SHP77 treated with DMSO at 0.1 percent for 48 hours (cell line): ENCODE measurements at regions not wholly inside any gene's neighbourhood (a gene's known extent, or its start where the extent isn't known, plus 50 kb on each side); places are given as distances from the start of the nearest gene placed in this dataset.
"Not testable (repeated sequence)": the region's sequence is repeated elsewhere in the genome, so short reads cannot be mapped to it uniquely, and the experiment has no call there.

Source experiments
- DNase-seq: peaks from one replicate; lab custom pipeline; 2025; lab: John Stamatoyannopoulos, UW

DNA sequence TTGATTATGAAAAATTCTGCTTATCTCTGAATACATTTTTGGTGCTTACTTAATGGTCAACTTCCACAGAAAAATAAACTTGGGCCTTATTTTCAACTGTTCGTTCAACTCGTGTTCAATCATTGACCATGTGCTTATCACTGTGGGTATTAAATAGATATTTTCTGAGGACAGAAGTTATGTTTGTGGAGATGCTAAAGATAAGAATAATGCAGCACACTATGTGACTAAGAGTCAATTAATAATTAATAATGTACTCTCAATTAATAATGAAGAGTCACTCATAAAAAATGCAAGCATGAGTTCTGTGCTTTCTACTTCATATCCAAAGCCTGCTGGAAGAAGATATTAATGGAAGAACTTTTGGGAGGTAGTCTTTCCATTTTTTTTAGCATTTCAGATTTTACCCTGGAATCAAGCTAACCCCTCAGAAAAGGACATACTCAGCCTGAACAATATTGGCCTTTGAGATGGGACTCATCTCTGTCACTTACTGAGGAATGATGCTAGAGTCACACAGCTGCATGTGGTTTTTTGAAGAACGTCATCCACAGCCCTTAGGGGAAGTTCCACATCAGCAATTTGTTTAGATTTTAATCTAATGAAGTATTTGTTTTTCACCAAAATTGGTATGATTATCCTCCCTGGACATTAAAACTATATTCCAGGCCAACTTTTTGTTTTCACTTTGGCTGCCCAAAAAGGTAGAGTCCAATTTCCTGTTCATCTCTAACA is 191.9 kb upstream of the CRIM1 start:
- DNase-seq, result no peak

DNA sequence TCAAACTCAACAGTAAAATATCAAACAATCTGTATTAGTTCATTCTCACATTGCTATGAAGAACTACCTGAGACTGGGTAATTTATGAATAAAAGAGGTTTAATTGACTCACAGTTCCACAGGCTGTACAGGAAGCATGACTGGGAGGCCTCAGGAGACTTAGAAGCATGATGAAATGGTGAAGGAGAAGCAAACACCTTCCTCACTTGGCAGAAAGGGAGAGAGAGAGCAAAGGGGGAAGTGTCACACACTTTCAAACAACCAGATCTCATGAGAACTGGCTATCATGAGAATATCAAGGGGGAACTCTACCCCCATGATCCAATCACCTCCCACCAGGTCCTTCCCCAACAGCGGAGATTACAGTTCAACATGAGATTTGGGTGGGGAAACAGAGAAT is 198.5 kb upstream of the CRIM1 start:
- not testable (repeated sequence) for DNase-seq

DNA sequence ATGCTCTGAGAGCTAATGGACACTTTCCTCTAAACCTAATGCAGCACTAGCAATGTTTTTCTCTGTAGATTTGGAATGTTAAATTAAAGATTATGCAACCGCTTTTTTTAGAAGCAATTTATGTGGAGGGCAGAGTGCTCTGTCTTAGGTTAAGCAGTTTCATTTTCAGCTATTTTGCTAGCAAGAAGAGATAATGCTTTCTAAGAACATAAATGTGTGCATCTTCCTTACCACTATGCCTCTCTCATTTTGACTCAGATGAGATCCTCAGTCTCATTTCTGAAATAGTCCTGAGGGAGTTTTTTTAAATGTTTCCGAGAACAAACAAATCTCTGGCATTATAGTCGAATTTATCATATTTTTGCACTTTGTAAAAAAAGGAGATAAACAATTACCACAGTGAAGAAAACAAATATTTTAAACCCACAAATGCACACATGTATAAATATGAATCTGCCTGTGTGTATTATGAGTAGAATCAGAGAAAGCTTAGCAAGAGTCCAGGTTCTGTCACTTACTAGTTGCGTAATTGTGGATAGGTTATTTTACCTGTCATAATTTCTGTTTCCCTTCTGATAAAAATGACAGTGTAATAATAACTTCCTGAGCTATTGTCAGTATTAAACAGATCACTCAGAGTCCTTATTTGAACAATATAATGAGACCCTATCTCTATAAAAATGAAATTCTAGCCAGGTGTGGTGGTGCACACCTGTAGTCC is 207.7 kb upstream of the CRIM1 start:
- DNase-seq, result no peak

DNA sequence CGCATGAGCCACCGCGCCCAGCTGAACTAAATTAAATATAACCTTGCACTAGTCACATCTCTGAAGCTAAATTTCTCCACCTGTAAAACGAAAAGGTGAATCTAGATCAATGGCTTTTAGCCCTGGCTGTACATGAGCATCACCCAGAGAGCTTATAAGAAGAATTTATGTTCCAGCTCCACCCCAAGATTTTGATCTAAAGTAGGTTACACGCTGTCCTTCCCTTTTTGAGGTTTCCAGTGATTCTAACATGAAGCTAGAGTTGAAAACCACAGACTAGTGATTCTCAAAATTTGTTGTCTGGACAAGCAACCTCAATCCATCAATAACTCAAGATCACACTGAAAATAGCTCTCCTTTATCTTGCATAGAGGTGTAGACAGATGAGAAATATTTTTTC is 208.8 kb upstream of the CRIM1 start:
- no peak for DNase-seq

DNA sequence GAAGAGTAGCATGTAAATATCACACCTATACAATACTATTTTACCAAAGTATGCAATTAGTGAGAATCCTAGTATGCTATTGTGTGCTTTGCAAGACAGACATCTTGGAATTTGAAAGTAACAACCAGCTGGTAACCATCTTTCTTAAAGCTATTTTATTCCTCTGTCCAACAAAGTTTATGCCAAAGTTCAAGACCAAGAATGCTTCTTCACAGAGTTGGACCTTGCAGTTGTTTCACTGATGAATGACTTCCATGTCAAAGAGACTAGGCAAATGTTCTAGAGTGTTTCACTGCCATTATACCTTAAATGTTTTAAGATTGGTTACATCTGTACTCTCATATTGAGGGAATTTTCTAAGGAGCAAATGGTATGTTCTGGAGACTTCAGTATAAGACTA is 215.2 kb upstream of the CRIM1 start:
- no peak for DNase-seq

DNA sequence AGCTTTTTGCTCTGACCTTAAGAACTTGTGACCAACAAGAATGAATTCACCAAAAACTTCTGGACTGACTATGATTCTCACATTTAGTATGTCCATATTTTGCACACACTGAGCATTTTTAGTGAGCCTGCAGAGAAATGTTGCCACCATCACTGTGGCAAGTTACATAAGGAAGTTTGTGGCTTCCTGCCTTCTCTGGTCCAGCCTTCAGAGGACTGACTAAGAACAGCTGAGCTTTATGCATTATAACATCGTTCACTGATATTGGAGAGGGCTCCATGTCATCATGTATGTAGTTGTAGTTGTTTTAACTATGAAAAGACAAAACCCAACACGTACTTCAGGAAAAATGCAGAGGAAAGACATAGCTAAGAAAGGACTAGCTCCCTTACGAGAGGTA is 218.0 kb upstream of the CRIM1 start:
- DNase-seq, result no peak

DNA sequence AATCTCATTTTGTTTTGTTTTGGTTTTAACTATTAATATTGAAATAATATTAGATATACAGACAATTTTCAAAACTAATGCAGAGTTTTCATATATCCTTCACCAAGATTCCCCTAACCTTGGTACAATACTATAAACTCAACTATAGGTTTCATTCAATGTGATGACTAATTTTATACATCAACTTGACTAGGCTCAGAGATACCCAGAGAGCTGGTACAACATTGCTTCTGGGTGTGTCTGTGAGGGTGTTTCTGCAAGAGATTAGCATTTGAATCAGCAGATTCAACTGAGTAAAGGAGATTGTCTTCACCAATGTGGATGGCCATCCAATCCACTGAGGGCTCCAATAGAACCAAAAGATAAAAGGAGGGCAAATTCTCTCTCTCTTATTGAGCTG is 221.3 kb upstream of the CRIM1 start:
- DNase-seq, result no peak

DNA sequence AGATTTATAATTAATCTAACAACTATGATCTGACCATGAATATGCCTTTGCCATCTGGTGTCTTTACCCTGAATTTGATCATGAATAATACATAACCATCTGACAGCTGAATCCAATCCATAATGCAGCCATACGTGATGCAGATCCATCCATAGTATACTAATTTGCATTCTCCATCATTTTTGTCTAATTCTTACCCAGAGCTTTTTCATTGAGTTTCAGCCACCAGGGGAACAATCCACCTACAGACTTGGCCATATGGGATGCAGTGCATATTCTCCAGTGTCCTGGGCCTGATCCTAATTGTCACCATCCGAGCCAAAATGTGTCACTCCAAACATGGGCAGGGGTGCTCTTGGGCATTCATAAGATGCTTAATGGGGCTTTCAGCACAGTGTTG is 227.2 kb upstream of the CRIM1 start:
- DNase-seq, result no peak

DNA sequence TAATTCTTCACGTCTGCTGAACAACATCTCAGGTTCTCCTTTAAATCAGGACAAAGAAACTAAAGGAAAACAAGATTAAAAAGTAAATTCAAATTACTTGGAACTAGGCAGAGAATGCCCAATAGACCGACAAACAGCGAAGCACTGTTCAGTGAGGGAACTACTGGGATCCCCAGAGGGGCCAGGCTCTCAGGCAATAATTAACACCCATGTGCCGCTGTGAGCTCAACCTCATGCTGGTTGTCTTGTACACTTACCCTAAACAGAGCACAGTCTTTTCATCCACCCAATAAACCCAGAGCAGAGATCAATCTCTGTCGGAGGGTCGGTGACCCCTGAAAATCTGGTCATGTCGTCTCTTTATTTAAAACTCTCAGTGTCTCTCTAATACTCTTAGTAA is 229.9 kb upstream of the CRIM1 start:
- no peak for DNase-seq

DNA sequence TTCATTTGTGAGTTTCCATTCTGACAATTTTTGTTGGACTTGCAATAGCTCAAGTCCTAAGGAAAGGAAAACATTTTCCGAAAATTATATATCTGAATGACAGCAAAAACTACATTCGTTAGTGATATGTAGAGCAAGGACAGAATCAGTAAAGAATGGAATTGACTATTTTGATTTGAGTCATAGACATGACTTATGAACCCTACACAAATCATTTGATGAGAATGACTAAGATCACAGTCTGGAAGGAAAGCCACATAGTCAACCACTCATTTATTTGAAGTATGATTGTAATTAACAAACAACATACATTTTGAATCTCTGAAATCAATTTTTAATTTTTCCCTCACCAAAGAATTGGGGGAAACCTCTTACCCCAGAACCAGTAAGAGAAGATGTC is 231.6 kb upstream of the CRIM1 start:
- DNase-seq, result no peak

DNA sequence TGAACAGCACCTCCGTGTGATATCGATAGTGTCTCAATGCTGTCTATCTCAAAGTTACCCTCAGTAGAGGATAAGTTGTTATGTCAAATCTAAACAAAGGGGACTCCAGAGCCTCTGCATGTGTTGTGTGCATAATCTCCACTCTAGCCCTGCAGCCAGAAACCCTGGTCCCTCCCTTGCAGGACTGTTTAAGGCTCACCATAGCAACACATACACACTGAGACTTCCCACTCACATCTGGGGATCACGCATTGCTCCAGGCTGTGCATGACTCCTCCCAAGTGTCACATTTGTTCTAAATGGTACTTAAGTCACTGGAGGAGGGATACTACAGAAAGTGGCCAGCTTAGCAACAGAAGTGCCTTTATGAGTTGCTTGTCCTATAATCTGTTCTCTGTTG is 258.6 kb upstream of the CRIM1 start:
- DNase-seq, result no peak

DNA sequence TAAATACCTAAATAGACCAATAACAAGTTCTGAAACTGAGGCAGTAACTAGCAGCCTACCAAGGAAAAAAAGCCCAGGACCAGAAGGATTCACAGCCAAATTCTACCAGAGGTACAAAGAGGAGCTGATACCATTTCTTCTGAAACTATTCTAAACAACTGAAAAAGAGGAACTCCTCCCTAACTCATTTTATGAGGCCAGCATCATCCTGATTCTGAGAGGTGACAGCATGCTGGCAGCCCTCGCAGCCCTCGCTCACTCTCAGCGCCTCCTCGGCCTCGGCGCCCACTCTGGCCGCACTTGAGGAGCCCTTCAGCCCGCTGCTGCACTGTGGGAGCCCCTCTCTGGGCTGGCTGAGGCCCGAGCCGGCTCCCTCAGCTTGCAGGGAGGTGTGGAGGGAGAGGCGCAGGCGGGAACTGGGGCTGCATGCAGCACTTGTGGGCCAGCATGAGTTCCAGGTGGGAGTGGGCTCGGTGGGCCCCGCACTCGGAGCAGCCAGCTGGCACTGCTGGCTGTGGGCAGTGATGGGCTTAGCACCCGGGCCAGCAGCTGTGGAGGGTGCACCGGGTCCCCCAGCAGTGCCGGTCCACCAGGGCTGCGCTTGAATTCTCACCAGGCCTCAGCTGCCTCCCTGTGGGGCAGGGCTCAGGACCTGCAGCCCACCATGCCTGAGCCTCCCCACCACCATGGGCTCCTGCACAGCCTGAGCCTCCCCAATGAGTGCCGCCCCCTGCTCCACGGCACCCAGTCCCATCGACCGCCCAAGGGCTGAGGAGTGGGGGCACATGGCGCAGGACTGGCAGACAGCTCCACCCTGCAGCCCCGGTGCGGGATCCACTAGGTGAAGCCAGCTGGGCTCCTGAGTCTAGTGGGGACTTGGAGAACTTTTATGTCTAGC is 263.5 kb upstream of the CRIM1 start:
- DNase-seq, result not testable (repeated sequence)

DNA sequence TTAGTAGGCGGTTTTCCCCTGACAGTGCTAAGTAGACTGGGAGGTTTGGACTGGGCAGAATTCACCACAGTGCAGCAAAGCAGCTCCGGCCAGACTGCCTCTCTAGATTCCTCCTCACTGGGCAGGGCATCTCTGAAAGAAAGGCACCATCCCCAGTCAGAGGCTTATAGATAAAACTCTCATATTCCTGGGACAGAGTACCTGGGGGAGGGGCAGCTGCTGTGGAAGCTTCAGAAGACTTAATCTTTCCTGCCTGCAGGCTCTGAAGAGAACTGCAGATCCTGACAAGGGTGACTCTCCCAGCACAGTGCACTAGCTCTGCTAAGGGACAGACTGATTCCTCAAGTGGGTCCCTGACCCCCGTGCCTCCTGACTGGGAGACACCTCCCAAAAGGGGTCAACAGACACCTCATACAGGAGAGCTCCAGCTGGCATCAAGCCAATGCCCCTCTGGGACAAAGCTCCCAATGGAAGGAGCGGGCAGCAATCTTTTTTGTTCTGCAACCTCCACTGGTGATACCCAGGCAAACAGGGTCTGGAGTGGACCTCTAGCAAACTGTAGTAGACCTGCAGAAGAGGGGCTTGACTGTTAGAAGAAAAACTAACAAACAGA is 266.8 kb upstream of the CRIM1 start:
- no peak for DNase-seq

DNA sequence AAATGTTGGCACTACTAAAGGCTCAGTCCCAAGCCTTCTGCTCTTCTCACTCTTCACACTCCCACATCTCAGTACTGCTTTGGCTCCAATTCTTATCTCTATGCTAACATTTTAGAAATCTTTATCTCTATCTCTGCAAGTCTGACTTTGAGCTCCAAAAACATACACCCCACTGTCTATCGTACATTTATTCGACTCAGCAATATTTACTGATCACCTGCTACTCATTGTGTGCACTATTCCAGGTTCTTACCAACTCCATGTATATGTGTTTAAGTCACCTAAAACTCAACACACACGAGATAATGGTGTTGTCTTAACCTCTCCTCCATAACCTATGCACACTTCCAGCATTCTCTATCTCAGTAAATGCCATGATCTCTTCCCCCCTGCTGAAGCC is 268.2 kb upstream of the CRIM1 start:
- no peak for DNase-seq

DNA sequence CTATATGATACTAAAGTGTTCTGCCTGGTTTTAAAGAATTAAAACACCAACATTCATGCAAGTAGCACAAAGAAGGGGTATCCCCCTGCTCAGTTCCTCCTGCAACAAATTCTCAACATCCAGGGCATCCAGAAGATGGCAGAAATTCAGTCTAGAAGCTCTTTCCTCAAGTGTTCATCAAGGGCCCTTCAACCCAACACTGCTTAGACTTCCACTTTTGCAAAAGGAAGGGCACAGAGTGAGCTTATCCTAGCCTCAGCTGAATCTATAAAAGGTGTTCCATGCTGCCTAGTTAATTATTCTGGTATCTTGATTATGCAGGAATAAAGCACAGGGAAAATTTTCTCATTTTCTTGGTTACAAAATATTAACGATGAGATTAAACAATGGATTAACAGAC is 275.8 kb upstream of the CRIM1 start:
- DNase-seq, result no peak

DNA sequence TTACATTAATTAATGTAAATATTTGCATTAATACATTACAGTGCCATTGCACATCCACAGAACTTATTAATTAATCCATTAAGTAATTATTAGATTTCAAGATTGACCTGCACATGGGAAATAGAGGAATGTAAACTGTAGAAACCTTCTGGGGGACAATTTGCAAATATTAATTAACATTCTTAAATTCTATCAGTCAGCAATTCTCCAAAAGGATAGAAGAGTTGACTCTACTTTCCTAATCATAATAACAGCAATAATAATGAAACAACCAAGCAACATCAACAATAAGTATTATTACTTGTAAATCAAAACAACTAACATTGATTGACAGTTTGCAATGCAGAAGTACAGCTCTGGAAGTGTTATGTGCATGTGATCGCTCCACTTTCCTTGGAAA is 281.6 kb upstream of the CRIM1 start:
- no peak for DNase-seq

DNA sequence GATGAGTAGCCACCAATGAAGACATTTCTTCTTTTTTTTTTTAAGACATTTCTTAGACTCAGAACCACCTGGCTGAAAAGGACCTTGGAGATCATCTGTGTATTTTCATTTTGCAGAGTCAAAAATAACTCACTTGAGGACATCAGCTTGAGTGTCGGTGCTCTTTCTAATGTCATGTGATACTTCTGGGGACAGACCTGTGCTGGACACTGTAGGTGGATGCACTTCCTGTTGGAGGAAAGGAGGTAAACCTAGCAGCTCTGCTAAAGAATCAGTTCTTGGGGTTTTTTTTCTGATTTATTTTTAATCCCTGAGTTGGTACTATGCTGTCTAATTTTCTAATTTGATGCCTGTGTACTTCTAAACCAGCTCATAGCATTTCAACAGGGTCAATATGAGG is 283.9 kb upstream of the CRIM1 start:
- no peak for DNase-seq

DNA sequence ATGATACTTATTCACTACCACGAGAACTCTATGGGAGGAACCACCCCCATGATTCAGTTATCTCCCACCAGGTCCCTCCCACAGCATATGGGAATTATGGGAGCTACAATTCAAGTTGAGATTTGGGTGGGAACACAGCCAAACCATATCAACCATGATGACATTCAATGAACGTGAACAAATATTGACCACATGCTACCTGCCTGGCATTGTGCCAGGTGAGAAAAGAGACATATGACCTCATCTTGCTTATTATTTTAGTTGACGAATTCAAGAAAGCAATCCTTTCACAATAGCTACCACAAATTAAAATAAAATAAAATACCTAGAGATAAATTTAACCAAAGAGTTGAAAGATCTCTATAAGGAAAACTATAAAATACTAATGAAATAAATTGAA is 286.5 kb upstream of the CRIM1 start:
- DNase-seq, result no peak

DNA sequence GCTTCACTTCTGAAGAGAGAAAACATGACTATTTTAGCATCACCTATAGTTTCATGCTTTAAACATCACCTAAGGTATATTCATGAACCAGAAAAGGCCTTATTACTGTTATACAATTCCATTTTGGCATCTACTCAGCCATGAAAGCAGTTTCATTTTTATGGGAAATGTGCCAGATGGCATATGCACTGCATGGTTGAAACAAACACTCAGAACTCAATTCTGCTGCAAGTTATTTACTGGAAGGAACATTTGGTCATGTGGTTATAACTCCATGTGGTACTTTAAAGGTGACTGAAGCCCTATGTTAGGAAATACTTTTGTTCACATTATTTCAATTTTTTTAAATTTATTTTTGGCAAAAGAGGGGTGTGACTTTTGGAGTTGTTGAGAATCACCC is 287.5 kb upstream of the CRIM1 start:
- no peak for DNase-seq

DNA sequence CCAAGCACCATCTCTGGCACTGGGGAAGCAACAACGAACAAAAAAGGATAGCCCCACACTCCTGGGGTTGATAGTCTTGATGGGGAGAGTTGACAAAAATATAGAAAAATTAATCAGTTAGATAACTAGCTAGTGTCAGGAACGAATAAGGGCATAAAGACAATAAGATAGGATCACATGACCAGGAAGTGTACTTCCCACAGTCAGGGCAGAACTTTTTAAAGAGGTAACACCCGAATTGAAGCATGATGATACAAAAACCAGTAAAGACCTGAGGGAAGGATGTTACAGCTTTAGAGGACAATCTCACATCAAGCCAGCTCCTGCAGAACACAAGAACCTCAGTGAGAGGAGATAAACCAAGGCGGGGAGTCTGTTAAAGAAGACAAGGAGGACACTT is 295.4 kb upstream of the CRIM1 start:
- DNase-seq, result no peak

DNA sequence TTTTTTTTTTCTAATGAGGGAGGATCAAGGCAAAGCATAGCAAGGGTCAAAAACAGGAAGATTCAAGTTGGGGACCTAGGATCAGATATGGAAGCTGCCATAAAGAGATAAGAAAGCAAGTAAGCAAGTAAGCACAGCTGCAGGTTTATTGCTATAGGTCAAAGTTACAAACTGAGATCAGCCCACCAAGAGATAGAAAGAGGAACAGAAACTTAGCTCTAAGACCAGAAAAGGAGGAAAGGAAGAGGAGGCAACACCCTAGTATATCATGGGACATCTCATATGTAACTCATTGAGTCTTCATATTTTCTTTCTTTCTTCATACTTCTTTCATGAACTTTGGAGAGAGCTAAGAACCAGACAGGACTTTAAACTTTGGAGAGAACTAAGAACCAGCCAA is 295.9 kb upstream of the CRIM1 start:
- DNase-seq, result no peak

DNA sequence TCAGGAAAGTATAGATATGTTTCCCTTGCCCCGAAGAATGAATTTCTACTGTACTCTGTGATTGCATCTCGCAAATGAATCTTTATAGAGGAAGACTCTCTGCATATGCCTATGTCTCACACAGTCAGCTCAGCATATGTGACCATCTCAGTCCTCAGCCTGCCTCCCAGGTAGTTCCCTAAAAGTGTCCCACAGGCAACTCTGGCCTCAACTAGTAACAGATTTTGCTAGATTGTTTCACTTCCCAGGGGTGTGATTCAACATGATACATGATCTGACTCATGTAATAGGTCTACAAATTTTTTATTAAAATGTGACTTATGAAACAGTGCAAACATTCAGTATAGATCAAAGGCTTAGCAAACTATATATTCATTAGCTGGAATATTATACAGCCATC is 296.6 kb upstream of the CRIM1 start:
- DNase-seq, result no peak

DNA sequence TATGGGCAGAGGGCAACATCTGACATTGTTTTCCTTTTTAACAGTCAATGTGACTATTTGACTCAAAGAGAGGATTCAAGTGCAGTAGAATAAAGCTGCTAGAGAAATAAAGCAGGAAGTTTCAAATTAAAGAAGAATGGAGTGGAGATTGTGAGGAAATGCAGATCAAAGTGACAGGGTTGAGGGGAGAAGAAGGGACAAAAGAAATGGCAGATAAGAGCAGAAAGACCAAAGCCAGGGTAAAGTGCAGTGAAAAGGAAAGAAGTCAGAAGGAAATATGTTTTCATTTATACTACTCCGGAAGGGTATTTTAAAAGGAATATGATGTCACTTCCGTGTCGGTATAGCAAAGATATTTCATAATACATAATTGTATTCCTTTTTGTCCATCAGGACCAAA is 297.5 kb upstream of the CRIM1 start:
- no peak for DNase-seq
